HG02885 (cell line): ENCODE measurements at regions not wholly inside any gene's neighbourhood (a gene's known extent, or its start where the extent isn't known, plus 50 kb on each side); places are given as distances from the start of the nearest gene placed in this dataset.

ENCODE experiments used
- ATAC-seq: cut with Tn5 transposase; IDR thresholded peaks from one replicate; pipeline ENCODE4 v1.9.1; 2021; ENCODE audit warnings: mild to moderate bottlenecking; ENCODE audit not compliant: unreplicated experiment, poor library complexity

DNA sequence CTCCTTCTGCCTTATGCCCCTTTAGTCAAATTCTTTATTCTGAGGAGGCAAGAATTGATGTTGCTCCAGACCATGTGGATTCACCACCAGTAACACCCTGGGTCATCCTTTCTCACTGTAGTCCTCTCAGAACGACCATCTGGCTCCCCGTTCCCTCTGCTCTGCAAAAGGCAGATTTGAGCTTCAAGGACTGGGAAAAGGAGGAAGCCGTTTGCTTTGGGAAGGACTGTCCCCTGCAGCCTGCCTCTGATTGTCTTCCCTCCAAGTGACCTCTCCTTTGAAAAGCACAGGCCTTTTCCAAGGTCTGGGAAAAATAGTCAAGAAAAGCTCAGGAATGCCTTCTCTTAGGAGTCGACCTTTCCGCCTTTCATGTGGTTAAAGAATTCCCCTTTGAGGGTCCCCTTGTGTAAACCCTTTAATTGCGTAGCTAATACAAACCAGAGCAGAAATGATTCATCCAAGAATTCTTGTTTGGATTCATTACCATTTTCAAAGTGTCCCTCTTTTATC lies 130.1 kb upstream of the COPS8 start:
- no peak for ATAC-seq

GRCh38 chr2:236956031-236956618 lies 129.6 kb upstream of the COPS8 start:
- no peak for ATAC-seq

GRCh38 chr2:236956641-236957040 lies 129.0 kb upstream of the COPS8 start:
- no peak for ATAC-seq

DNA sequence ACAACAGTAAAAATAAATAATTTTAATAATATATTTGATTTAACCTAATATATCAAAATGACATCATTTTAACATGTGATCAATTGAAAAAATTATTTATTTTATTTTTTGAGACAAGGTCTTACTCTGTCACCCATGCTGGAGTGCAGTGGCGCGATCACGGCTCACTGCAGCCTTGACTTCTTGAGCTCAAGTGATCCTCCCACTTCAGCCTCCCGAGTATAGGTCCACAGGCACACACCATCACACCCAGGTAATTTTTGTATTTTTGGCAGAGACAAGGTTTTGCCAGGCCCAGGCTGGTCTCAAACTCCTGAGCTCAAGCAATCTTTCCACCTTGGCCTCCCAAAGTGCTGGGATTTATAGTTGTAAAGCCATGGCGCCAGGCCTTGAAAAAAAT lies 126.7 kb upstream of the COPS8 start:
- no peak for ATAC-seq

- no peak for ATAC-seq
These were observed 125.8 kb upstream of the COPS8 start for GRCh38 chr2:236959876-236960275.

DNA sequence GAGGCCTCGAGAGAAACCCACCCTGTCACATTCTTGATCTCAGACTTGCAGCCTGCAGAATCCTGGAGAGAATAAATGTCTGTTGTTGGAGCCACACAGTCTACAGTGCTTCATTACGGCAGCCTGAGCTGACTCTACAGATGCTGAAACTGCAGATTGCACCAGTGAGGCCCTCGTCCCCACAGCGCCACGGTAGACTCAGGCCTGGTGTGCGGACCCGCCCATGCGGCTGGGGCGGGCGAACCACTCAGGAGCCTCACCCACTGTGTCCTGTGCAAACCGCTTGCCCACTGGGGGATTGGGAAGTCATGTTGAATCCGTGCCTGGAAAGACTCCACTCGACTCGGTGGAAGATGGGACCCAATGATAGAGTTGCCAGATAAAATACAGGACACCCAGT lies 125.2 kb upstream of the COPS8 start:
- no peak for ATAC-seq

DNA sequence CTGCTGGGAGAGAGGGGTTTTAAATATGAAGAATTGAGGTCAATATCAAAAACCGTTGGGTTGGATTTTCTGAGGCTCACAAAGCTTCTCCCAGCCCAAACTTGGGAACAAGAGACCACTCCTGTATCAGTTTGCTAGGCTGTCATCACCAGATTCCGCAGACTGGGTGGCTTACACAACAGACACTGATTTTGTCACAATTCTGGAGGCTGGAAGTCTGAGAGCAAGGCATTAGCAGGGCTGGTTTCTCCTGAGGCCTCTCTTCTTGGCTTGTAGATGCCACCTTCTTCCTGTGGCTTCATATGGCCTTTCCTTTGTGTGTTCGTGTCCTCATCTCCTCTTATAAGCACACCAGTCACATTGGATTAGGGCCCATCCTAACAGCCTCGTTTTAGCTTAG lies 122.9 kb upstream of the COPS8 start:
- ATAC-seq = no peak

- ATAC-seq = no peak
These were observed 122.0 kb upstream of the COPS8 start for GRCh38 chr2:236963631-236964182.

DNA sequence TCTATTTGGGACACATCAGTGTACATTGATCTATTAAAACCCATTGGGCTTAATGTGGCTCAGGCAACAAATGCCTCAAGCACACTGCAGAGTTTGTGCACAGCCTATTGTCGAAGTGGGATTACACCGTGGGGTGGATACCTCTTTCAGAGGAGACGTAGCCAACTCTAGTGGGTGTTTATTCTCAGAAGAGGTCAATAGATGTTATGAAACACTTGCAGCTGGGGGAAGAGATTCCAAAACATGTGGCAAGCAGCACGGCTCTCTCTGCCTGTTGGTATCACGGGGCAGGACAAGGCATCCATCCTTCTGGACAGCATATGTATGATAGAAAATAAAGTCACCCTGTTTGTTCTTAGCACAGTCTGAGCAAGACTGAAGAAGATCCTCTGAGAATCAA lies 121.4 kb upstream of the COPS8 start:
- ATAC-seq = no peak

GRCh38 chr2:236965021-236965840 lies 120.5 kb upstream of the COPS8 start:
- no peak for ATAC-seq

DNA sequence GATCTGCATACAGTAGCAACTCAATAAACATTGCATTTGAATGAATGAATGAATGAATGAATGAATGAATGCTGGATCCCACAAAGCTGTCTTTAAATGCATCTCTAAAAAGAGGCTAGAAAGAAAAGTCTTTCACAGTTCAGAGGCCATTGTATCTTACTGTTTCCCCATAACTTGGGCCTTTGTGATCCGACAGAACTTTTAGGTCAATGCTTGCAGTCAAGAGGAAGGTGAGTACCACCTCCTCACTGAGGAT lies 119.9 kb upstream of the COPS8 start:
- ATAC-seq = no peak

GRCh38 chr2:236967499-236967783 lies 118.2 kb upstream of the COPS8 start:
- ATAC-seq = no peak

- no peak for ATAC-seq
These were observed 117.4 kb upstream of the COPS8 start for GRCh38 chr2:236968101-236968879.

GRCh38 chr2:236968880-236969534 lies 116.7 kb upstream of the COPS8 start:
- ATAC-seq = no peak

DNA sequence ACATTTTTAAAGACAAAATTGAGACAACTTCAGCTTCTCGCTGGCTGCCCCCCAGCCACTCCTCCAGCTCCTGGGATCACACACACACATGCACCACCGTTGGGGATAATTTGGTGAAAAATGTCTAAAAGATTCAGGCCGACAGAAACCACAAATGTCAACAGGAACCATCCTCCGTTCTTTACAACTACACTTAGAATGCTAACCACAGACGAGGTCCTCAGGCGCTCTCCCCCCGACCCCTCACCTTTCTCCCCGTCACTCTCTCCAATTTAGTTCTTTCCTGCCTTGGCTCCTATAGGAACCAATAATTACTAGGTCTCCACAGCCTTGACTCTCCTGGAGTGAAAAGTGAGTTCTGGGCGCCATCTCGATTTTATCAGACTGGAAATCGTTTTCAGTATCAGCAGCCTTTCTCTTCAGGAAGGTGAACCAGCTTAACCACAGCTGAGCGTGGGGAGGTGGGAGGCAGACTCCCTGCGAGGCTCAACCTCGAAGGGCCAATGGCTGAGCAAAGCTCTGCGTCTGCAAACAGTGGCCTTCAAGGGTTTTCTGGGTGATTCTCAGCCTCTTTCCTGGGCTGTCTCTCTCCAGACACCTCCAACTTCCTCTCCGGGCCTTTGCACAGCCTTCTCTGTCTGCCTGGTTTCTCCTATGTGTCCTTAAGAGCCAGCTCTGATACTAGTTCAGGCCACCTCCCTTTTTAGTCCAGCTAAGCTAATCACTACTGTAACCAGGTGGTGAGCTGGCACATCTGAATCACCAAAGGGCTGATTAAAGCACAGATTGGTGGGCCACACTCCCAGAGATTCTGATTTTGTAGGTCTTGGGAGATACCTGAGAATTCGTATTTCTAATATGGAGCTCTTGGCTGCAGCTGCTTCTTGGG lies 115.7 kb upstream of the COPS8 start:
- no peak for ATAC-seq

DNA sequence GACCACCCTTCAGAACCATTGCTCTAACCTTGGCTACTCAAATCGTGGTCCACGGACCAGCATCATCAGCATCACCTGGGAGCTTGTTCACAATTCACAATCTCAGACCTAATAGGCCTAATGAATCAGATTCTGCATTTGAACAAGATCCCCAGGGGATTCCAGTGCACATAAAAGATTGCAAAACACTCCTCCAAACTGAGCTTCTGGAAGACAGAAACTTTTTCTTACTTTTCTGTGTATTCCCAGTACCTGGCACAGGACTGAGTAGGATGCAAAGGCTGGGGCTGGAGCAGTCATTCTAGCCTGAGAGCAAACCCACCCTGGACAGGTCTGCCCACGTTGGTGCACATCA lies 115.1 kb upstream of the COPS8 start:
- no peak for ATAC-seq

- no peak for ATAC-seq
These were observed 114.4 kb upstream of the COPS8 start for GRCh38 chr2:236971131-236971821.

GRCh38 chr2:236971919-236972381 lies 113.7 kb upstream of the COPS8 start:
- ATAC-seq = no peak
